ENCODE measurements at regions not wholly inside any gene's neighbourhood (a gene's known extent, or its start where the extent isn't known, plus 50 kb on each side); places are given as distances from the start of the nearest gene placed in this dataset.

DNA sequence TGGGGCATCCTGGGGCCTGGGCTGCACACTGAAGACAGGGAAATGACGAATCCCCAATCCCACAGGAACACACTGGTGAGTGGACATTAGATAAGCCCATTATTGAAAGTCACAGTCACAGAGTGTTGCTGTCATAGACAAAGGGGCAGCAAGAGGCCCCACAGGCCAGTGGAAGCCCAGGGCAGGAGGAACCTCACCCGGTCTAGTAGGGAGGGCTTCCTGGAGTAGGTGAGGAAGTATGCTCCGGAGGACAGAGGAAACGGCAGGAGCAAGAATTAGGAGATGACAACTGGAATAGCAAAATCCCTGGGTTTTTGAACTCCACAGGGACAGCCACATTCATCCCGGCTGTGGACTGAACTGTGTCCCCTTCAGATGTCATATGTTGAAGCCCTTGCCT lies 101.2 kb downstream of the TPRA1 start:
- Histone ChIP-seq H3K4me1 (no peaks in the 10 kb centered on the region), H3K4me3 (no peak overlapping the region), H3K4me2 (no peak overlapping the region), H3K27ac (no peak overlapping the region), H3K9me3 (no peaks in the 10 kb centered on the region; the same call in 2 of the 3 replicates)
- no peak for ATAC-seq
- no peak for DNase-seq (ENCODE audit: low read depth in 1 of 2, low spot score in 1 of 2)
- TF ChIP-seq EHF (CRISPR knock-in tag; IDR thresholded peaks at IDR 0.05) (no peak), RCOR1 (IDR thresholded peaks at IDR 0.05; ENCODE audit: low read depth, low read length) (no peak), ZNF302 (CRISPR knock-in tag; IDR thresholded peaks at IDR 0.05) (no peak), FOSB (CRISPR knock-in tag; IDR thresholded peaks at IDR 0.05) (no peak)
- TF ChIP-seq, protein P1, sequence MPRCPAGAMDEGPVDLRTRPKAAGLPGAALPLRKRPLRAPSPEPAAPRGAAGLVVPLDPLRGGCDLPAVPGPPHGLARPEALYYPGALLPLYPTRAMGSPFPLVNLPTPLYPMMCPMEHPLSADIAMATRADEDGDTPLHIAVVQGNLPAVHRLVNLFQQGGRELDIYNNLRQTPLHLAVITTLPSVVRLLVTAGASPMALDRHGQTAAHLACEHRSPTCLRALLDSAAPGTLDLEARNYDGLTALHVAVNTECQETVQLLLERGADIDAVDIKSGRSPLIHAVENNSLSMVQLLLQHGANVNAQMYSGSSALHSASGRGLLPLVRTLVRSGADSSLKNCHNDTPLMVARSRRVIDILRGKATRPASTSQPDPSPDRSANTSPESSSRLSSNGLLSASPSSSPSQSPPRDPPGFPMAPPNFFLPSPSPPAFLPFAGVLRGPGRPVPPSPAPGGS (IDR thresholded peaks at IDR 0.05) = no peak
- ChIA-PET CTCF (no interaction called here), POLR2A (no interaction called here)
- FAIRE-seq = no peak
- WGBS (ENCODE audit: missing lambda C conversion rate) = 57% methylated on average over 5 of the region's 5 CpGs

DNA sequence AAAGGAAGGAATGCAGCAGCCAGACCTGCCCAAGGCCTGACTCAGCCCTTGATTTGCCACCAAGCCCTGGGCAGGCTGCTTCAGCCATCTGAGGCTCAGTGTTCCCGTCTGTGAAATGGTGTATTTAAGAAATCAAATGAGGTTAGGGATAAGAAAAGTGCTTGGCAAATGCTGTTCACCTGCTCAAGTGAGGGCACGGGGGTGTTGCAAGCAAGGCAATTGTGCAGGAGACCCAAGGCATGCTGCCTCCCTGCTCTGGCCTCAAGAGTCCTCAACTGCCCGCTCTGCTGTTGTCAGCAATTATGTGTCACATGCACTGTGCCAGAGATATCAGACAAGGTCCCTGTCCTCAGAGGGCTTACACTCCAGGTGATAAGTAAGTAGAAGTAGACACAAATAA lies 101.8 kb downstream of the TPRA1 start:
- DNase-seq (ENCODE audit: low read depth in 1 of 2, low spot score in 1 of 2) (no peak), FAIRE-seq (no peak), ATAC-seq (no peak)
- CTCF ChIA-PET = no interaction called here
- TF ChIP-seq, protein P2, sequence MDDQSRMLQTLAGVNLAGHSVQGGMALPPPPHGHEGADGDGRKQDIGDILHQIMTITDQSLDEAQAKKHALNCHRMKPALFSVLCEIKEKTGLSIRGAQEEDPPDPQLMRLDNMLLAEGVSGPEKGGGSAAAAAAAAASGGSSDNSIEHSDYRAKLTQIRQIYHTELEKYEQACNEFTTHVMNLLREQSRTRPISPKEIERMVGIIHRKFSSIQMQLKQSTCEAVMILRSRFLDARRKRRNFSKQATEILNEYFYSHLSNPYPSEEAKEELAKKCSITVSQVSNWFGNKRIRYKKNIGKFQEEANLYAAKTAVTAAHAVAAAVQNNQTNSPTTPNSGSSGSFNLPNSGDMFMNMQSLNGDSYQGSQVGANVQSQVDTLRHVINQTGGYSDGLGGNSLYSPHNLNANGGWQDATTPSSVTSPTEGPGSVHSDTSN (IDR thresholded peaks at IDR 0.05) = no peak
- TF ChIP-seq ZC3H11A (IDR thresholded peaks at IDR 0.05) (no peak), RARB (CRISPR knock-in tag; IDR thresholded peaks at IDR 0.05) (no peak), MYC (IDR thresholded peaks at IDR 0.05; ENCODE audit: borderline replicate concordance, low read length) (no peak), NFE2L2 (conservative IDR thresholded peaks at IDR 0.05; ENCODE audit: low read length) (no peak), ZSCAN20 (CRISPR knock-in tag; IDR thresholded peaks at IDR 0.05) (no peak), MAZ (IDR thresholded peaks at IDR 0.05; ENCODE audit: borderline replicate concordance, low read depth, low read length) (no peak), TFCP2L1 (CRISPR knock-in tag; IDR thresholded peaks at IDR 0.05) (no peak), HDAC2 (IDR thresholded peaks at IDR 0.05) (no peak), SMC3 (IDR thresholded peaks at IDR 0.05) (no peak)
- Histone ChIP-seq H3K4me3 (no peak overlapping the region), H3K4me1 (no peaks in the 10 kb centered on the region), H3K4me2 (no peak overlapping the region), H3K27ac (no peak overlapping the region), H3K9me3 (no peaks in the 10 kb centered on the region; the same call in 2 of the 3 replicates)
- 44% methylated on average over 3 of the region's 3 CpGs for WGBS (ENCODE audit: missing lambda C conversion rate)
- POLR2A ChIA-PET = no interaction called here

DNA sequence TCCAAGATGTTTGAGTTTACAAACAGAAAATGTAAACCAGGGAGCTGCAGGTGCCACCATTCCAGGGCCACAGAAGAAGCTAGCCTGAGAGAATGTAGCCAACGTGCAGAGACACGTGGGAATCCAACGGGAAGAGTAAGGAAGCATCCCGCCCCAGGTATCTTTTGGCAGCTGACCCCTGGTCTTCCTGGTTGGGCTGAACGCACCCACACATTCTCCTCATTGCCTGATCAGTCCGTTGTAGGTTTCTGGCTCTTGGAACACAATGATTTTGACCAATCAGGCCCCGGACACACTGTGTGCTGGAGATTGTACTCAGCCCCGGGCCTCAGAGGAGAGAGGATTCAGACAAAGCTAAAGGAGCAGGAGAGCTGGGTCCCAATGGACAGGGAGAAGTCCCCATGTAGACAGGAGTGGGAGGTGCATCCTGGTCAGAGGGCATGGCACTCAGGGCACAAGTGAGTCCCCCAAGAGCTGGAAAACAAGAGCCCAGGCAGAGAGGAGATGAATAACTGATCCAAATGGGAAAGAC lies 102.3 kb downstream of the TPRA1 start:
- H3K4me3 ChIP-seq = no peak overlapping the region
- FAIRE-seq (no peak), DNase-seq (ENCODE audit: low read depth in 1 of 2, low spot score in 1 of 2) (no peak), ATAC-seq (no peak)
- TF ChIP-seq KDM5A (IDR thresholded peaks at IDR 0.05) = no peak
- TF ChIP-seq, protein P3, sequence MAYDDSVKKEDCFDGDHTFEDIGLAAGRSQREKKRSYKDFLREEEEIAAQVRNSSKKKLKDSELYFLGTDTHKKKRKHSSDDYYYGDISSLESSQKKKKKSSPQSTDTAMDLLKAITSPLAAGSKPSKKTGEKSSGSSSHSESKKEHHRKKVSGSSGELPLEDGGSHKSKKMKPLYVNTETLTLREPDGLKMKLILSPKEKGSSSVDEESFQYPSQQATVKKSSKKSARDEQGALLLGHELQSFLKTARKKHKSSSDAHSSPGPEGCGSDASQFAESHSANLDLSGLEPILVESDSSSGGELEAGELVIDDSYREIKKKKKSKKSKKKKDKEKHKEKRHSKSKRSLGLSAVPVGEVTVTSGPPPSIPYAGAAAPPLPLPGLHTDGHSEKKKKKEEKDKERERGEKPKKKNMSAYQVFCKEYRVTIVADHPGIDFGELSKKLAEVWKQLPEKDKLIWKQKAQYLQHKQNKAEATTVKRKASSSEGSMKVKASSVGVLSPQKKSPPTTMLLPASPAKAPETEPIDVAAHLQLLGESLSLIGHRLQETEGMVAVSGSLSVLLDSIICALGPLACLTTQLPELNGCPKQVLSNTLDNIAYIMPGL (CRISPR knock-in tag; IDR thresholded peaks at IDR 0.05; ENCODE audit: borderline replicate concordance) = no peak
- TF ChIP-seq HOXA7 (CRISPR knock-in tag; IDR thresholded peaks at IDR 0.05) = no peak
- TF ChIP-seq, protein P4, sequence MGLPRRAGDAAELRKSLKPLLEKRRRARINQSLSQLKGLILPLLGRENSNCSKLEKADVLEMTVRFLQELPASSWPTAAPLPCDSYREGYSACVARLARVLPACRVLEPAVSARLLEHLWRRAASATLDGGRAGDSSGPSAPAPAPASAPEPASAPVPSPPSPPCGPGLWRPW (IDR thresholded peaks at IDR 0.05) = no peak
- TF ChIP-seq POLR2AphosphoS2 (conservative IDR thresholded peaks at IDR 0.05; ENCODE audit: low read length) = no peak
- no peak for TF ChIP-seq NR3C1 (IDR thresholded peaks at IDR 0.05)
- TF ChIP-seq, protein P5, sequence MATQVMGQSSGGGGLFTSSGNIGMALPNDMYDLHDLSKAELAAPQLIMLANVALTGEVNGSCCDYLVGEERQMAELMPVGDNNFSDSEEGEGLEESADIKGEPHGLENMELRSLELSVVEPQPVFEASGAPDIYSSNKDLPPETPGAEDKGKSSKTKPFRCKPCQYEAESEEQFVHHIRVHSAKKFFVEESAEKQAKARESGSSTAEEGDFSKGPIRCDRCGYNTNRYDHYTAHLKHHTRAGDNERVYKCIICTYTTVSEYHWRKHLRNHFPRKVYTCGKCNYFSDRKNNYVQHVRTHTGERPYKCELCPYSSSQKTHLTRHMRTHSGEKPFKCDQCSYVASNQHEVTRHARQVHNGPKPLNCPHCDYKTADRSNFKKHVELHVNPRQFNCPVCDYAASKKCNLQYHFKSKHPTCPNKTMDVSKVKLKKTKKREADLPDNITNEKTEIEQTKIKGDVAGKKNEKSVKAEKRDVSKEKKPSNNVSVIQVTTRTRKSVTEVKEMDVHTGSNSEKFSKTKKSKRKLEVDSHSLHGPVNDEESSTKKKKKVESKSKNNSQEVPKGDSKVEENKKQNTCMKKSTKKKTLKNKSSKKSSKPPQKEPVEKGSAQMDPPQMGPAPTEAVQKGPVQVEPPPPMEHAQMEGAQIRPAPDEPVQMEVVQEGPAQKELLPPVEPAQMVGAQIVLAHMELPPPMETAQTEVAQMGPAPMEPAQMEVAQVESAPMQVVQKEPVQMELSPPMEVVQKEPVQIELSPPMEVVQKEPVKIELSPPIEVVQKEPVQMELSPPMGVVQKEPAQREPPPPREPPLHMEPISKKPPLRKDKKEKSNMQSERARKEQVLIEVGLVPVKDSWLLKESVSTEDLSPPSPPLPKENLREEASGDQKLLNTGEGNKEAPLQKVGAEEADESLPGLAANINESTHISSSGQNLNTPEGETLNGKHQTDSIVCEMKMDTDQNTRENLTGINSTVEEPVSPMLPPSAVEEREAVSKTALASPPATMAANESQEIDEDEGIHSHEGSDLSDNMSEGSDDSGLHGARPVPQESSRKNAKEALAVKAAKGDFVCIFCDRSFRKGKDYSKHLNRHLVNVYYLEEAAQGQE (IDR thresholded peaks at IDR 0.05) = no peak
- TF ChIP-seq, protein P1 (IDR thresholded peaks at IDR 0.05) = no peak
- no peak for TF ChIP-seq NFE2L2 (conservative IDR thresholded peaks at IDR 0.05; ENCODE audit: low read length)
- ChIA-PET CTCF (no interaction called here), POLR2A (no interaction called here)
- H3K4me1 ChIP-seq = no peaks in the 10 kb centered on the region
- no peak overlapping the region for H3K4me2 ChIP-seq
- no peaks in the 10 kb centered on the region; the same call in 2 of the 3 replicates for H3K9me3 ChIP-seq
- WGBS (ENCODE audit: missing lambda C conversion rate) = 22% methylated on average over 4 of the region's 8 CpGs
- H3K27ac ChIP-seq = no peak overlapping the region
